IMR-90 (cell line): ENCODE measurements at regions not wholly inside any gene's neighbourhood (a gene's known extent, or its start where the extent isn't known, plus 50 kb on each side); places are given as distances from the start of the nearest gene placed in this dataset.

ENCODE experiments used
- ATAC-seq: fragments of 200-7000 bp; cut with Tn5 transposase; 2 replicates; pipeline ENCODE4 v1.9.1; 2020; ENCODE audit warnings: low read depth, mild to moderate bottlenecking, moderate library complexity
- BruUV-seq: library from RNA; stranded (reverse); fragments of 400-500 nt; replicated peaks from 2 replicates; lab custom pipeline; 2021; lab: Mats Ljungman, UMichigan
- CTCF ChIA-PET: fragments of 300-600 bp; formaldehyde crosslinking; extraction: SDS; loops from one replicate; lab custom pipeline; 2021; ENCODE audit warnings: antibody characterized with exemption; lab: Yijun Ruan, JAX
- POLR2A ChIA-PET: fragments of 300-600 bp; sonication (Branson Sonifier 250); formaldehyde crosslinking; loops from one replicate; lab custom pipeline; 2022; ENCODE audit warnings: antibody characterized with exemption; ENCODE audit not compliant: unreplicated experiment; lab: Charles Lee
- DNase-seq: peaks from one replicate; pipeline ENCODE4 v3.0.0; 2013
- H2AFZ ChIP-seq: replicated peaks from 2 replicates; pipeline ENCODE3; 2013; ENCODE audit warnings: low read length, mild to moderate bottlenecking; ENCODE audit not compliant: poor library complexity
- H2AK5ac ChIP-seq: 2 replicates; pipeline ENCODE4 v1.6.1; 2013; ENCODE audit warnings: low read depth, low read length, inconsistent platforms
- H2AK9ac ChIP-seq: replicated peaks from 2 replicates; pipeline ENCODE3; 2013; ENCODE audit warnings: mild to moderate bottlenecking, low read depth, low read length, moderate library complexity; ENCODE audit not compliant: poor library complexity
- H2BK120ac ChIP-seq: 2 replicates; pipeline ENCODE4 v1.6.1; 2013; ENCODE audit warnings: low read depth, low read length, inconsistent platforms
- H2BK15ac ChIP-seq: 3 replicates; pipeline ENCODE4 v1.6.1; 2013; ENCODE audit warnings: low read depth, low read length, inconsistent platforms
- H2BK20ac ChIP-seq: 2 replicates; pipeline ENCODE4 v1.6.1; 2013; ENCODE audit warnings: low read depth, mild to moderate bottlenecking, inconsistent platforms, low read length, moderate library complexity
- H2BK5ac ChIP-seq: 2 replicates; pipeline ENCODE4 v1.6.1; 2013; ENCODE audit warnings: mild to moderate bottlenecking, low read depth, low read length, inconsistent platforms; ENCODE audit not compliant: poor library complexity, severe bottlenecking
- H3K14ac ChIP-seq: replicated peaks from 2 replicates; pipeline ENCODE4 v1.6.1; 2013; ENCODE audit warnings: low read depth, low read length, inconsistent platforms
- H3K18ac ChIP-seq: 2 replicates; pipeline ENCODE4 v1.6.1; 2013; ENCODE audit warnings: low read depth, low read length, control low read depth
- H3K23ac ChIP-seq: 2 replicates; pipeline ENCODE4 v1.6.1; 2013; ENCODE audit warnings: low read depth, low read length, inconsistent platforms
- H3K27ac ChIP-seq: 2 replicates; pipeline ENCODE4 v1.5.1; 2013; ENCODE audit warnings: mild to moderate bottlenecking, control low read depth, low read length; ENCODE audit not compliant: insufficient read depth
- H3K27me3 ChIP-seq: 2 replicates; pipeline ENCODE4 v1.6.1; 2013; ENCODE audit warnings: low read length; ENCODE audit not compliant: control insufficient read depth, insufficient read depth
- H3K36me3 ChIP-seq: 2 replicates; pipeline ENCODE4 v1.6.1; 2013; ENCODE audit warnings: low read length, mixed read lengths; ENCODE audit not compliant: control insufficient read depth, insufficient read depth
- H3K4ac ChIP-seq: 2 replicates; pipeline ENCODE4 v1.6.1; 2013; ENCODE audit warnings: low read depth, low read length, inconsistent platforms
- H3K4me1 ChIP-seq: 2 replicates; pipeline ENCODE4 v1.6.1; 2013; ENCODE audit warnings: low read length, mixed read lengths; ENCODE audit not compliant: control insufficient read depth, insufficient read depth
- H3K4me2 ChIP-seq: 2 replicates; pipeline ENCODE4 v1.6.1; 2013; ENCODE audit warnings: low read depth, mild to moderate bottlenecking, control low read depth, low read length, moderate library complexity
- H3K4me3 ChIP-seq: 2 replicates; pipeline ENCODE4 v1.5.1; 2013; ENCODE audit warnings: low read depth, mild to moderate bottlenecking, control low read depth, low read length, moderate library complexity; ENCODE audit not compliant: insufficient read depth
- H3K56ac ChIP-seq: 2 replicates; pipeline ENCODE4 v1.6.1; 2013; ENCODE audit warnings: low read length, inconsistent platforms; ENCODE audit not compliant: insufficient read depth; ENCODE audit errors: extremely low read depth
- H3K79me1 ChIP-seq, 2 experiments: 2 replicates each; pipeline ENCODE4 v1.6.1; 2013; ENCODE audit warnings: low read length in 2 of 2, inconsistent platforms in 1 of 2, low read depth in 1 of 2
- H3K9ac ChIP-seq: 2 replicates; pipeline ENCODE4 v1.6.1; 2013; ENCODE audit warnings: low read depth, low read length, control low read depth
- H3K9me1 ChIP-seq: 2 replicates; pipeline ENCODE4 v1.6.1; 2013; ENCODE audit warnings: low read length, inconsistent platforms; ENCODE audit not compliant: insufficient read depth
- H3K9me3 ChIP-seq: 2 replicates; pipeline ENCODE4 v1.6.1; 2013; ENCODE audit warnings: low read length; ENCODE audit not compliant: control insufficient read depth, insufficient read depth
- H4K20me1 ChIP-seq: 2 replicates; pipeline ENCODE4 v1.6.1; 2013; ENCODE audit warnings: low read length, inconsistent platforms; ENCODE audit not compliant: insufficient read depth
- H4K5ac ChIP-seq: 2 replicates; pipeline ENCODE4 v1.6.1; 2013; ENCODE audit warnings: mild to moderate bottlenecking, low read depth, low read length, control low read depth
- H4K8ac ChIP-seq, 2 experiments: 2 replicates each; pipeline ENCODE4 v1.6.1; 2013; ENCODE audit warnings: low read depth in 2 of 2, low read length in 2 of 2, control low read depth in 1 of 2, inconsistent platforms in 1 of 2
- H4K91ac ChIP-seq: 2 replicates; pipeline ENCODE4 v1.6.1; 2013; ENCODE audit warnings: low read depth, low read length, inconsistent platforms; ENCODE audit not compliant: insufficient read depth
- BHLHE40 ChIP-seq: fragments of 150-350 bp; IDR thresholded peaks from 2 replicates; pipeline ENCODE4 v1.6.1; 2016; ENCODE audit warnings: mild to moderate bottlenecking, low read depth, low read length
- MAZ ChIP-seq: IDR thresholded peaks from 2 replicates; pipeline ENCODE4 v1.6.1; 2012; ENCODE audit warnings: low read depth, mild to moderate bottlenecking, low read length, improper control_type of control experiment, moderate library complexity, borderline replicate concordance
- RCOR1 ChIP-seq: IDR thresholded peaks from 2 replicates; pipeline ENCODE4 v1.6.1; 2012; ENCODE audit warnings: mild to moderate bottlenecking, low read length, improper control_type of control experiment; ENCODE audit not compliant: insufficient replicate concordance
- RFX5 ChIP-seq: IDR thresholded peaks from 2 replicates; pipeline ENCODE4 v1.8.0; 2012; ENCODE audit warnings: low read depth, mild to moderate bottlenecking, low read length, moderate library complexity
- SMC3 ChIP-seq: fragments of 150-350 bp; IDR thresholded peaks from 2 replicates; pipeline ENCODE4 v1.6.1; 2016; ENCODE audit warnings: low read depth, mild to moderate bottlenecking, antibody characterized with exemption, low read length, moderate library complexity
- WGBS, 2 experiments: methylation state at CpG; one replicate each; pipeline versions ENCODE4 v1.1.5 to v1.1.7; 2013; ENCODE audit warnings: missing lambda C conversion rate in 2 of 2; ENCODE audit not compliant: insufficient read length in 1 of 2; ENCODE audit errors: extremely low coverage in 2 of 2; 5-methylcytosine and 5-hydroxymethylcytosine counted together
- dilution Hi-C: fragments of 300-500 bp; cut with HindIII; formaldehyde crosslinking; loops from one replicate; pipeline ENCODE4 v1.14.3; 2018; ENCODE audit warnings: low sequenced_read_pairs; ENCODE audit not compliant: unreplicated experiment
- in situ Hi-C: fragments of 300-500 bp; cut with MboI; formaldehyde crosslinking; loops from 3 replicates; pipeline ENCODE4 v1.14.3; 2019; ENCODE audit warnings: low sequenced_read_pairs, inconsistent platforms, mixed read lengths
- intact Hi-C: fragments of 100-400 bp; cut with micrococcal nuclease; formaldehyde crosslinking; loops from 2 replicates; pipeline ENCODE4 v1.10.0; 2022
- TF ChIP-seq, protein P1 (sequence below): fragments of 150-350 bp; IDR thresholded peaks from 2 replicates; pipeline ENCODE4 v1.6.1; 2017; ENCODE audit warnings: mild to moderate bottlenecking, antibody characterized with exemption, low read length, low read depth
- TF ChIP-seq, protein P2 (sequence below): conservative IDR thresholded peaks from 2 replicates; pipeline ENCODE4 v1.5.1; 2012; ENCODE audit warnings: mild to moderate bottlenecking, low read depth, low read length, improper control_type of control experiment

DNA sequence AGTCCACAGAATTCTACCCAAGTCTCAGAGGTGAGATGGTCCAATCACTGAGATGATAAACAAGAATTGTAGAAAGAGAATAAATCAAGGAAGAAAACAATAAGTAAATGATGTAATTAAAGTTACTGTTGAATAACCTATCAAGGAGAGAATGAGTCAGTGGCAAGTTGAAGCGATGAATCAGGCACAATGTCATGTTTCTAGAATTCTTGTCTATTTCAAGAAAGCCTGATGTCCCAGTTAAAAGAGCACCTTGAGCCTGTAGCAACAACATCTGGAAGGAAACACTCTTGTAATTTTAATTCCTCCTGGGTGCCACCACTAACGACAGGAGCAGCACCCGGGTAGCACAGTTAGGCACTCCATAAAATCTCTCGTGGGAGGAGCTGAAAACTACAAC is 67.9 kb upstream of the SLC35C1 start:
- Histone ChIP-seq H3K4me3 (no peak overlapping the region), H2BK20ac (no peak overlapping the region), H3K79me1 (no peaks in the 10 kb centered on the region), H3K18ac (no peak overlapping the region), H3K9me3 (no peaks in the 10 kb centered on the region), H2AK9ac (no peak overlapping the region), H3K4me1 (no peaks in the 10 kb centered on the region), H4K5ac (no peak overlapping the region), H3K14ac (no peak overlapping the region), H3K27me3 (peaks cover 5% of the 10 kb centered on the region; the same call in 1 of the 2 replicates), H2BK120ac (no peak overlapping the region), H2AFZ (no peak overlapping the region), H4K20me1 (no peaks in the 10 kb centered on the region), H3K4ac (no peak overlapping the region), H3K36me3 (no peaks in the 10 kb centered on the region), H2BK5ac (no peak overlapping the region), H4K8ac (no peak overlapping the region), H3K4me2 (no peak overlapping the region), H3K27ac (no peak overlapping the region), H2BK15ac (no peak overlapping the region), H3K23ac (no peak overlapping the region), H3K9me1 (no peaks in the 10 kb centered on the region), H4K91ac (no peak overlapping the region), H2AK5ac (no peak overlapping the region), H3K9ac (no peak overlapping the region), H3K56ac (no peak overlapping the region)
- intact Hi-C loops: no loop called here
- DNase-seq (no peak), ATAC-seq (no peak)
- POLR2A ChIA-PET: no interaction called here
- CTCF ChIA-PET: no interaction called here
- in situ Hi-C loops: no loop called here
- BruUV-seq: no TSS peak
- dilution Hi-C loops: no loop called here
- TF ChIP-seq SMC3 (no peak), MAZ (no peak), BHLHE40 (no peak), RCOR1 (no peak), RFX5 (no peak)
- TF ChIP-seq, protein P1, sequence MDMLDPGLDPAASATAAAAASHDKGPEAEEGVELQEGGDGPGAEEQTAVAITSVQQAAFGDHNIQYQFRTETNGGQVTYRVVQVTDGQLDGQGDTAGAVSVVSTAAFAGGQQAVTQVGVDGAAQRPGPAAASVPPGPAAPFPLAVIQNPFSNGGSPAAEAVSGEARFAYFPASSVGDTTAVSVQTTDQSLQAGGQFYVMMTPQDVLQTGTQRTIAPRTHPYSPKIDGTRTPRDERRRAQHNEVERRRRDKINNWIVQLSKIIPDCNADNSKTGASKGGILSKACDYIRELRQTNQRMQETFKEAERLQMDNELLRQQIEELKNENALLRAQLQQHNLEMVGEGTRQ: no peak
- TF ChIP-seq, protein P2, sequence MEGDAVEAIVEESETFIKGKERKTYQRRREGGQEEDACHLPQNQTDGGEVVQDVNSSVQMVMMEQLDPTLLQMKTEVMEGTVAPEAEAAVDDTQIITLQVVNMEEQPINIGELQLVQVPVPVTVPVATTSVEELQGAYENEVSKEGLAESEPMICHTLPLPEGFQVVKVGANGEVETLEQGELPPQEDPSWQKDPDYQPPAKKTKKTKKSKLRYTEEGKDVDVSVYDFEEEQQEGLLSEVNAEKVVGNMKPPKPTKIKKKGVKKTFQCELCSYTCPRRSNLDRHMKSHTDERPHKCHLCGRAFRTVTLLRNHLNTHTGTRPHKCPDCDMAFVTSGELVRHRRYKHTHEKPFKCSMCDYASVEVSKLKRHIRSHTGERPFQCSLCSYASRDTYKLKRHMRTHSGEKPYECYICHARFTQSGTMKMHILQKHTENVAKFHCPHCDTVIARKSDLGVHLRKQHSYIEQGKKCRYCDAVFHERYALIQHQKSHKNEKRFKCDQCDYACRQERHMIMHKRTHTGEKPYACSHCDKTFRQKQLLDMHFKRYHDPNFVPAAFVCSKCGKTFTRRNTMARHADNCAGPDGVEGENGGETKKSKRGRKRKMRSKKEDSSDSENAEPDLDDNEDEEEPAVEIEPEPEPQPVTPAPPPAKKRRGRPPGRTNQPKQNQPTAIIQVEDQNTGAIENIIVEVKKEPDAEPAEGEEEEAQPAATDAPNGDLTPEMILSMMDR: no peak
- WGBS, 2 experiments: 100% methylated on average over 1 of the region's 4 CpGs; no CpG with 5 or more reads in 1 of the 2 experiments
